ENCODE measurements at regions not wholly inside any gene's neighbourhood (a gene's known extent, or its start where the extent isn't known, plus 50 kb on each side); places are given as distances from the start of the nearest gene placed in this dataset. TPM values are rescaled to one million over a fixed set of nuclear protein-coding genes. Genes with fewer than 3 reads are reported as not detected.

GRCh38 chr7:80277434-80278427 is 143.1 kb downstream of the GNAI1 start:
- Histone ChIP-seq H2AFZ (ENCODE audit: insufficient read depth, low read depth, low read length, poor library complexity, severe bottlenecking) (no peak overlapping the region), H3K9ac (ENCODE audit: insufficient read depth, low read length, poor library complexity, severe bottlenecking) (no peak overlapping the region), H3K9me3 (replicated peaks in 1 of 2; ENCODE audit: control insufficient read depth in 1 of 2, insufficient read depth in 1 of 2, low read length in 2 of 2) (no peaks in the 10 kb centered on the region), H3K27me3 (ENCODE audit: control insufficient read depth in 2 of 2, insufficient read depth in 2 of 2, low read length in 2 of 2) (no peaks in the 10 kb centered on the region), H3K36me3 (replicated peaks in 1 of 2; ENCODE audit: control insufficient read depth in 1 of 2, insufficient read depth in 2 of 2, low read length in 2 of 2) (no peaks in the 10 kb centered on the region), H3K4me3 (replicated peaks in 1 of 3; ENCODE audit: low read depth in 2 of 3, low read length in 3 of 3) (no peak overlapping the region), H4K20me1 (ENCODE audit: insufficient read depth, low read length) (no peaks in the 10 kb centered on the region), H3K4me1 (ENCODE audit: control insufficient read depth in 1 of 2, insufficient read depth in 2 of 2, low read length in 2 of 2) (no peaks in the 10 kb centered on the region), H3K27ac (ENCODE audit: low read depth in 1 of 2, low read length in 2 of 2) (no peak overlapping the region), H3K4me2 (replicated peaks; ENCODE audit: extremely low read depth, low read length, poor library complexity, severe bottlenecking) (no peak overlapping the region), H3K79me2 (ENCODE audit: insufficient read depth, low read length) (no peaks in the 10 kb centered on the region)
- no peak overlapping the region for H3K27ac Mint-ChIP-seq
- intact Hi-C loops (cut with micrococcal nuclease): no loop called here
- no peaks in the 10 kb centered on the region for H3K27me3 Mint-ChIP-seq (ENCODE audit: low read depth in 3 of 3)
- no peaks in the 10 kb centered on the region for H3K36me3 Mint-ChIP-seq
- no peak overlapping the region for H3K4me3 Mint-ChIP-seq
- DNase-seq: no peak
- WGBS (ENCODE audit: insufficient coverage): 100% methylated on average over 1 of the region's 6 CpGs
- H3K4me1 Mint-ChIP-seq: no peaks in the 10 kb centered on the region
- no peak for TF ChIP-seq CTCF (IDR thresholded peaks at IDR 0.05)
- peaks cover 0 to under 1% (median 0%) of the 10 kb centered on the region in 7 donors for H3K9me3 Mint-ChIP-seq

Small RNA genes lying in the stretch of these regions (small RNA-seq; reads per million reads assigned to genes)
- gene RN7SL35P (ENCODE audit: insufficient read length, low read depth) (not detected), gene SNRPBP1 (ENCODE audit: insufficient read length, low read depth) (not detected)
